LNCaP clone FGC (cell line): ENCODE measurements at regions not wholly inside any gene's neighbourhood (a gene's known extent, or its start where the extent isn't known, plus 50 kb on each side); places are given as distances from the start of the nearest gene placed in this dataset.

Experiments
- DNase-seq: peaks from one replicate; pipeline ENCODE4 v3.0.0-alpha.2; 2011; ENCODE audit warnings: low read depth
- H3K4me3 ChIP-seq: 2 replicates; pipeline ENCODE4 v1.5.1; 2011; ENCODE audit warnings: mild to moderate bottlenecking, low read depth, low read length, control low read depth
- TF ChIP-seq, protein P1 (sequence below): IDR thresholded peaks from 2 replicates; pipeline ENCODE4 v1.5.1; 2012; ENCODE audit warnings: mild to moderate bottlenecking; ENCODE audit not compliant: control insufficient read depth, insufficient read depth; ENCODE audit errors: extremely low read depth

DNA sequence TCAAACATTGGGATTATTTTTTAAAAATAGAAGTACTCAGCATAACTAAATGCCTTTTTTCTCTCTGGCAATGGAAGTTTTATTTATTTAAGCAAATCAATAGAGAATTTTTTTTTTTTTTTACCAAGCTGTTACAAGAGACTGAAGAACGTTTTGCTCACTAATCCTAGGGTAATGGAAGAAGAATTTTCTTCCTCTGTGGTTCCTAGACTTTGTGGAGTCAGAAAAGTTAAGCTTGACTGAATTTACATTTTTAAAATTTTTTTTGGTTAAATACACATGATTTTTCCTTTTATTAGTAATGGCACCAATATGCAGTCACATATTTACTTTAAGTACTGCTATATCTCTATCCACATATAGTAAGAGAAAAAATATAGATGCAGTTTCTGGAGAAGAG, 189.8 kb downstream of the PCSK1 start:
- TF ChIP-seq, protein P1, sequence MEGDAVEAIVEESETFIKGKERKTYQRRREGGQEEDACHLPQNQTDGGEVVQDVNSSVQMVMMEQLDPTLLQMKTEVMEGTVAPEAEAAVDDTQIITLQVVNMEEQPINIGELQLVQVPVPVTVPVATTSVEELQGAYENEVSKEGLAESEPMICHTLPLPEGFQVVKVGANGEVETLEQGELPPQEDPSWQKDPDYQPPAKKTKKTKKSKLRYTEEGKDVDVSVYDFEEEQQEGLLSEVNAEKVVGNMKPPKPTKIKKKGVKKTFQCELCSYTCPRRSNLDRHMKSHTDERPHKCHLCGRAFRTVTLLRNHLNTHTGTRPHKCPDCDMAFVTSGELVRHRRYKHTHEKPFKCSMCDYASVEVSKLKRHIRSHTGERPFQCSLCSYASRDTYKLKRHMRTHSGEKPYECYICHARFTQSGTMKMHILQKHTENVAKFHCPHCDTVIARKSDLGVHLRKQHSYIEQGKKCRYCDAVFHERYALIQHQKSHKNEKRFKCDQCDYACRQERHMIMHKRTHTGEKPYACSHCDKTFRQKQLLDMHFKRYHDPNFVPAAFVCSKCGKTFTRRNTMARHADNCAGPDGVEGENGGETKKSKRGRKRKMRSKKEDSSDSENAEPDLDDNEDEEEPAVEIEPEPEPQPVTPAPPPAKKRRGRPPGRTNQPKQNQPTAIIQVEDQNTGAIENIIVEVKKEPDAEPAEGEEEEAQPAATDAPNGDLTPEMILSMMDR = no peak
- no peak for DNase-seq
- no peak overlapping the region for H3K4me3 ChIP-seq

DNA sequence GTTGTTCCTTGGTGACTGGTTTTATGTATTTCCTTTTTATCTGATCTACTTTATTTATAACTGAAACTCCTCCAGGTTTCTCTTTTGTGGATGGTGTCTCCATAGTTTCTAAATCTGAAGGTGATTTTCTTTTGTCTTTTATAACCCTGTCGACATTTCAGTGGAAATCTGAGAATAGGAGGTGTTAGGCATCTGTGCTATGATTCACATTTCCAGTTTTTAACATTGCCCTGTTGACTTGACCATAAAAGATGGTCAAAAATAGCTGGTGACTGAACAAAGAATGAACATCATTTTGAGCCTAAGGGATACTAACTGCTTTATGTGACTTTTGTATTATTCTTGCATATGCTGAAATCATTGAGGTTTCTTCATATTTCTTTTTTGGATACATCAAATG, 190.5 kb downstream of the PCSK1 start:
- TF ChIP-seq, protein P1 = no peak
- no peak overlapping the region for H3K4me3 ChIP-seq
- DNase-seq = no peak

DNA sequence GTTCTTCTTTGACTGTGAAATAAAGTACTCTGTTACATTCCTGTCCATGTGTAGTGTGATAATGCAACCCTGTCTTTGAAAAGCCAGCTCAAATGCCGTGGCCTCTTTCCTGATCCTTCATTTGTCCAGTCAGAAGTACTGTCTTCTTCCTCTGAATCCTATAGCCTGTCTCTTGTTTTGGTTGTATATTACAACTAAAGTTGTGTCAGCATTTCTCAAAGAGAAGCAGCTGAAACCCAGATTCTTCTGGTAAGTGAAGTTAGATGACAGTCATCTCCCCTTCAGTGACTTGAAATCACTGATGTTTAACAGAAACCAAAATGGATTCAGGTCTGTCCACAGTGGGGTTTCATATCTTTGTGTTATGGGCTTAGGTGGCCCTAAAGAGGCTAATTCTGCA, 196.2 kb downstream of the PCSK1 start:
- DNase-seq = no peak
- H3K4me3 ChIP-seq = no peak overlapping the region
- TF ChIP-seq, protein P1 = no peak

DNA sequence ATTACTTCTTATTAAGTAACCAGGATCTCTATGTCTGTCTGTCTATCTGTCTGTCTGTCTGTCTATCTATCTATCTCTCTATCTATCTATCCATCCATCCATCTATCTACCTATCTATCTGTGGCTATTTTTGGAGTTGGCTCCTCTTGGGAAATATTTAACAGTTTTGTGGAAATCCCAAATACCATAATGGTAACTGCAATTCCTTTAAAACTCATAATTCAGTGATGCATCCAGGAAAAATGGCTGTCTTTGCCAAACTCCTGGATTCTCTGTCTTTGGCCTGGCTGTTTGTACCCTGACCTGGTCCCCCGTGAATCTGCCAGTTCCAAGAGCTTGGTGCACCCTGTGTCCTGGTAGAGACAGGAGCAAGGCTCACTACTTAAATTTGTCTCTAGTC, 197.0 kb downstream of the PCSK1 start:
- TF ChIP-seq, protein P1 = no peak
- H3K4me3 ChIP-seq = no peak overlapping the region
- DNase-seq = no peak

DNA sequence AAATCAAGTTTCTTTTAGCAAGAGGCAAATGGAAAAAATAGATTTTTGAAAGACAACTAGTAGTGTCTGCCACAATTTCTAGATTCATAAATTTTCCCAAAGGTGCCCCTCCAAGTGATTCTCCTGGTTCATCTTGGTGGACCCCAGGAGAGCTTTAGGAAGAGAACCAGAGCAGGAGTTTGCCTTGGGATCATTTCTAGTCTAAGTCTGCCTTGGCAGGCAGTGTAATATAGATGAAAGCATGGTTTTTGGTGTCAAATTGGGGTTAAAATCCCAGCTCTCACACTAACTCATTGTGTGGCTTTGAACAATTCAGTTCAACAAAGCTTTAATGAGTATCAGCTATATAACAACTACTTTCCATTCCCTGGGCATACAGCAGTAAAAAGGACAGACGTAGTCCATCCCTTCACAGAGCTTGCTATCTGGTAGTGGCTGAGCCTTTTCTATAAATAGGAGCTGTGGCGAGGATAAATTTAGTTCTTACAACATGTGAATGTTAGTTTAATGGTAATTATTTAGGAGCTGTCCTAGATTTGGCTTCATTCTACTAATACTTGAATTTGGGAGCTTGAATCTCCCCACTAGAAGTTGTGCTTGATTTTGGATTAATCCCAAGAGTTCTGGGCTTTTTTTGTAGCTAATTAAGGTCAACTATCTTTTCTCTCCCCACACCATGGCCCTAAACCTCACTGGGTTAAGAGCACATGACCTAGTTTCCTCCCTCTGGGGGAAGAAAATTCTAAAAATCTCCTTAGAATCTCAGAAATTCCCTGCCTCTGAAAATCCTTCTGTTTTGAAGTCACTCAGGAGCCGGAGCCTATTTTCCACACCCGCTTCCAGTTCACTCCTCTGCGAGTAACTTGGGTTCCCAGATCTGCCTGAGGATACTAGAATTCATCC, 197.8 kb downstream of the PCSK1 start:
- DNase-seq = no peak
- TF ChIP-seq, protein P1 = no peak
- H3K4me3 ChIP-seq = no peak overlapping the region

DNA sequence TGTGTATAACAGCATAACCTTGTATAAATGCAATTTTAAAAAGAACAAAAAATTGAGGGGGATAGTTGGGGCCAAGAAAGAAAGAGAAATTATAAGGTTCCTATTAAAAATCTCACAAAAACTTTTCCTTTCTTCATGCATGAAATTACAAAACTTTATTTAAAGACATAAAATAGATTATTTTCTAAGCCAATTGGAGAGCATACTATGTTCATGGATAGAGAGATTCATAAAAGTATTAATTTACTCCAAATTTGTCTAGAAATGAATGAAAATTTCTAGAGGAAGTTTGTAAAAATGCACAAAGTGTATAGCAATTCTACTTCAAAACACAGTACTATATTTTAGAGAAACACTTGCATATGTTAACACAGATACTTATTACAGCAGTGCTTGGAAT, 200.4 kb downstream of the PCSK1 start:
- H3K4me3 ChIP-seq = no peak overlapping the region
- TF ChIP-seq, protein P1 = no peak
- DNase-seq = no peak

DNA sequence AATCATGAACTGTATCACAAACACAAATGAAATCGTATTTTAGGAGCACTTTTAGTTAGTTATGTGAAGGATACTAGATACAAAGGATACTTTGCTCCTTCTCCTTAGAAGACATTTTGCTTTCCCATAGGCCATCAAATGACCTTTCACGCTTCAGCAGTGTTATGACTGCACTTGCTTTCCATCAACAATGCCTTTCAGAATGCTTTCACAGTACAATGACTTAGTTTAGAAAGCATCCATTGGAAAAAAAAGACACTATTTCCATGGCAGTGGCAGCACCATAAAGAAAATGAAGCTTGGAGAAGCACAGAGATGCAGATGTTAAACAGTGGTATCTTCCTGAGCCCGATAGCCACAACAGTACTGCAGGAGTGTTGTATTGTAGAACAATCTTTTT, 203.9 kb downstream of the PCSK1 start:
- no peak for DNase-seq
- TF ChIP-seq, protein P1 = no peak
- no peak overlapping the region for H3K4me3 ChIP-seq
